Rectal smooth muscle tissue (tissue), 1 donor: ENCODE measurements at regions not wholly inside any gene's neighbourhood (a gene's known extent, or its start where the extent isn't known, plus 50 kb on each side); places are given as distances from the start of the nearest gene placed in this dataset.

Experiments used
- H3K27ac ChIP-seq: one replicate; pipeline ENCODE4 v1.7.0; 2013; ENCODE audit warnings: low read depth, low read length, inconsistent platforms
- H3K27me3 ChIP-seq: one replicate; pipeline ENCODE4 v1.7.0; 2013; ENCODE audit warnings: low read length; ENCODE audit not compliant: control insufficient read depth, insufficient read depth
- H3K36me3 ChIP-seq: one replicate; pipeline ENCODE4 v1.7.0; 2013; ENCODE audit warnings: low read length; ENCODE audit not compliant: control insufficient read depth, insufficient read depth
- H3K4me1 ChIP-seq: one replicate; pipeline ENCODE4 v1.7.0; 2013; ENCODE audit warnings: low read length; ENCODE audit not compliant: control insufficient read depth, insufficient read depth
- H3K4me3 ChIP-seq: one replicate; pipeline ENCODE4 v1.7.0; 2013; ENCODE audit warnings: low read length
- H3K9ac ChIP-seq: one replicate; pipeline ENCODE4 v1.7.0; 2013; ENCODE audit warnings: low read length

DNA sequence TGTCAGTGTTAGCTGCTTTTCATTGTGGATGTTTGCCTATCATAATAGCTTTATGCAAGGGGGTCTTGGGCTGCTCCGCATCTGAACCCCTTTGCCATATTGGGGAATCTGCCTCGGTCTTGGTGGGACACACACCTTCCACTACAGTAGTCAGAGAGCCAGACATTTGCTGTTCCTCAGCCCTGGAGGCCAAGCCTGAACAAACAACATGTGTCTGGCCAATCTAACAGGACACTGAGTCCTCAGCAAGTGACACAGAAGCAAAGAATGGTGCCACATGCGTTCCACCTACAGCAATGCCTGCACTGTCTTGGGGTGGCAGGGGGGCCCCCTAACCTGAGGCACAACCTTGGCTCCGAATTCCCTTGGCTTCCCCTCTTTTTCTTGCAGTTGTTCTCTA is 243.9 kb downstream of the LY86 start:
- Histone ChIP-seq H3K27me3 (no peaks in the 10 kb centered on the region), H3K4me1 (no peaks in the 10 kb centered on the region), H3K9ac (no peak overlapping the region), H3K27ac (no peak overlapping the region), H3K4me3 (no peak overlapping the region), H3K36me3 (no peaks in the 10 kb centered on the region)

GRCh38 chr6:6834356-6835222 is 246.1 kb downstream of the LY86 start:
- H3K4me1 ChIP-seq = no peaks in the 10 kb centered on the region
- H3K4me3 ChIP-seq = no peak overlapping the region
- H3K9ac ChIP-seq = no peak overlapping the region
- H3K27ac ChIP-seq = no peak overlapping the region
- H3K36me3 ChIP-seq = no peaks in the 10 kb centered on the region
- H3K27me3 ChIP-seq = no peaks in the 10 kb centered on the region

DNA sequence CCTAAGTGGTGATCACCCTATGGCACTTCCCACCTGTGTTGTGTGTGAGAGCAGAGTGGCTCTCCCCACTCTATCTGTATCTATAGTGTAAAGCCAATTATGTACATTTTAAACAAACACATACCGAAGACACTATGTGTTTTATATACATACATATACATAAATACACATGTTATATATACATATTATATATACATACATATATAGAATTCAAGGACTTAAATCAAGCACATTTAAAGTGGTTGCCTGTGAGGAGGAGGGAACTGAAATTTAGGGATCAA is 246.6 kb downstream of the LY86 start:
- Histone ChIP-seq H3K27me3 (no peaks in the 10 kb centered on the region), H3K4me3 (no peak overlapping the region), H3K4me1 (no peaks in the 10 kb centered on the region), H3K9ac (no peak overlapping the region), H3K27ac (no peak overlapping the region), H3K36me3 (no peaks in the 10 kb centered on the region)

DNA sequence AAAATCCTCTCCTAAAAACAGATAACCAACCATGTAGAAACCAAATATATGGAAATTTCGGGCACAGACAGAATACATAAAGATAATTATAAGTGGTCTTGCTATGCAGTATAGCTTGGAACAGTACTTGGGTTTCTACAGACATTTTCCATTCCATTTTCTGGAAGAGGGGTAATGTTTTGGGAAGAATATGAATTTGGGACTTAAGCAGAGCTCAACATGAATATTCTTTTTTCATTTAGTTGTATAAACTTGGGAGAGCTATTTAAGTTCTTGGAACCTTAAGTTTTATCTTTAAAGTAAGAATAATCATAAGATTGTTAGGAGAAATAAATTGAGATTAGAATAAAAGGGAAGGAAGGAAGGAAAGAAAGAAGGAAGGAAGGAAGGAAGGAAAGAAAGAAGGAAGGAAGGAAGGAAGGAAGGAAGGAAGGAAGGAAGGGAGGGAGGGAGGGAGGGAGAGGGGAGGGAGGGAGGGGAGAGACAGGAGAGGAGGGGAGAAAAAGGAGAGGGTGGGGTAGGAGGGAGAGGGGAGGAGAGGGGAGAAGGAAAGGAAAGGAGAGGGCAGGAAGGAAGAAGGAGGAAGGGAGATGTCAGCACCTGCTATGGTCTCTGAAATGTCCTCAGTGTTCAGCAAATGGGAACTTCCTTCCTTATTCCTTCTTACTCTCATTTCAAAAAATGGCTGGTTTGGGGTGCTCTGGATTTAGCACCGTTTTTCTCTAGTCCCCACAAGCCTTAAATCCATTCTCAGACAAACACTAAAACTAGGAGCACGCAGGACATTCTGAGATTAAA is 248.3 kb downstream of the LY86 start:
- H3K27ac ChIP-seq = no peak overlapping the region
- no peak overlapping the region for H3K9ac ChIP-seq
- no peak overlapping the region for H3K4me3 ChIP-seq
- no peaks in the 10 kb centered on the region for H3K36me3 ChIP-seq
- no peaks in the 10 kb centered on the region for H3K27me3 ChIP-seq
- H3K4me1 ChIP-seq = no peaks in the 10 kb centered on the region

- Histone ChIP-seq H3K4me3 (no peak overlapping the region), H3K27me3 (no peaks in the 10 kb centered on the region), H3K4me1 (no peaks in the 10 kb centered on the region), H3K36me3 (no peaks in the 10 kb centered on the region), H3K9ac (no peak overlapping the region), H3K27ac (no peak overlapping the region)
These were observed 249.1 kb downstream of the LY86 start for GRCh38 chr6:6837541-6838080.

DNA sequence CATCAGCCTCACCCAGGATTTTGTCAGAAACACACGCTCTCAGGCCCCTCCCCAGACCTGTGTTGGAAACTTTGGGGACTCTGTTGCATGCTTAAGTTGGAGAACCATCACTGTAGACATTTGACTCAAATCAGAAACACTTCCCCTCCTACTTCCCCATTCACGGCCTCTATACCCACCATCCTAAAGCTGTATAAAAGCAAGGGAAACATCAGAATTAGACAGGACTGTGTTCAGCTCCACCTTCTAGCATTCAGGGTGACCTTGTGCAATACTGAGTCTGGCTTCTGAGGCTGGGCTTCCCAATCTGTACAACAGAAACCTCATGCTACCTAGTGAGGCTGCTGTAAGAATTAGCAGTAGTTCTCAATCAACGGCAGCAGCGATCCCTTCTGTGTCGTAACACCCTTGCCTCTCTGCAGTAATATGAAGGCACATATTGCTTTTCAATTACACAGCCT is 252.3 kb downstream of the LY86 start:
- Histone ChIP-seq H3K4me1 (no peaks in the 10 kb centered on the region), H3K27ac (no peak overlapping the region), H3K4me3 (no peak overlapping the region), H3K36me3 (no peaks in the 10 kb centered on the region), H3K9ac (no peak overlapping the region), H3K27me3 (no peaks in the 10 kb centered on the region)

DNA sequence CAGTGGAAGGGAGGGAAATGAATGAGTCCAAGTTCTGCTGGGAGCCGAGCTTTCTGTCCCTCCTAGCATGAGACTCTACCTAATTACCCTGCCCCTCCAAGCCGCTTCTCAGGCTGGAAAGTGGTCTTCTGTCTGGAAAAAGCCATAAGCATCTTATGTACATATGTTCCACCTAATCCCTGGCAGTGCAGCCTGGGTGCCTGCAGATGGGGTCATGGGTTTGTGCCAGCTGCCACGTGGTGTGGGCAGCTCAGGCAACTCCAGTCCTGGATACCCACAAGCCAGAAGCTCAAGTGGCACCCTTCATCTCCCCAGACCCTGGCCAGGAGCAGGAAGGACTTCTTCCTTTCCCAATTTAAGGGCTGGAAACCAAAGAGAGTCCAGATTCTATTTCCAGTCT is 253.1 kb downstream of the LY86 start:
- Histone ChIP-seq H3K4me1 (no peaks in the 10 kb centered on the region), H3K27ac (no peak overlapping the region), H3K9ac (no peak overlapping the region), H3K36me3 (no peaks in the 10 kb centered on the region), H3K27me3 (no peaks in the 10 kb centered on the region), H3K4me3 (no peak overlapping the region)

DNA sequence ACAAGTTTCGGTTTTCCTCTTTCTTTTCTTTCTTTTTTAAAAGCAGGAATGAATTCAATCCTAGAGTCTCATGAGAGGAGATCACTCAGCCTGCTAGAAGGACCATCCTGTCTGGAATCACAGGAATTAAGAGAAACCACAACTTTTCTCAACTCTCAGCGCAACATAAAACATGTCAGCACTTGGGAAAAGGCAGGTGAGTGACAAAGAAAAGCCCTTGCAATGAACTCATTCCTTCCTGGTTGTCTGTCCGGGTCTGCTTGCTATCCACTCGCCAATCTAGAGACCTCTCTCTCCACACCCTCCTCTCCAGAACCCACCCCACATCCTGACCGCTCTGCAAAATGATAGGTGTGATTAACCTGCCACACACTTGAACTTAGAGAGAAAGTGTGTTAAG is 253.8 kb downstream of the LY86 start:
- no peak overlapping the region for H3K4me3 ChIP-seq
- no peaks in the 10 kb centered on the region for H3K36me3 ChIP-seq
- H3K4me1 ChIP-seq = no peaks in the 10 kb centered on the region
- H3K27me3 ChIP-seq = no peaks in the 10 kb centered on the region
- no peak overlapping the region for H3K27ac ChIP-seq
- no peak overlapping the region for H3K9ac ChIP-seq

DNA sequence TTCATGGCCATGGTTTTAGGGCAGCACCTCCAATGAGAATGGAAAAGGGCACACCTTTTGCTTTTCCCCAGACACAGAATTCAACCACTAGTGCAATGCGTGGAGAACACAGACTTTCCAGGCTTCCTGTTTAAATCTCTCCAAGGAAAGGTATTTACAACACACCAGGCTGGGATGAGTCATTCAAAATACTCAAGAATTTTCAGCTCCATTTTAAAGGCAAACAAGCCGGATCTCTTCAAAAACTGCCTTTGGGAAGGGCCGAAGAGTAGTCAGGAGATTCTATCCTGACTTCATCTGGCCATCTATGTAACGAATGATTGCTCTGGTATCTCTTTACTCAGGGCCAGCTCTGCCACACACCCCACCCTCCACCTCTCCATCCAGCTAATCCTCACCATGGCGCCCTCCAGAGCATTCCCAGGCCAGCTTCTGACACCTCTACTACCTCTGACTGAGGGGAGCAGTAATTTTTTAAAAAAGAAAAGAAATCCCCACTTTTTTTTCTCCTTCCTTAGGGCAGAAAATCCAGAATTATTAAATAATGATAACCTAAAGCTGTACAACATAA is 254.6 kb downstream of the LY86 start:
- no peaks in the 10 kb centered on the region for H3K27me3 ChIP-seq

GRCh38 chr6:6843777-6844176 is 255.3 kb downstream of the LY86 start:
- Histone ChIP-seq H3K36me3 (no peaks in the 10 kb centered on the region), H3K4me3 (no peak overlapping the region), H3K4me1 (no peaks in the 10 kb centered on the region), H3K9ac (no peak overlapping the region), H3K27me3 (no peaks in the 10 kb centered on the region), H3K27ac (no peak overlapping the region)

More for the DNA sequence above, 254.6 kb downstream of the LY86 start:
- Histone ChIP-seq H3K9ac (no peak overlapping the region), H3K4me1 (no peaks in the 10 kb centered on the region), H3K4me3 (no peak overlapping the region), H3K27ac (no peak overlapping the region), H3K36me3 (no peaks in the 10 kb centered on the region)

- Histone ChIP-seq H3K4me1 (no peaks in the 10 kb centered on the region), H3K27ac (no peak overlapping the region), H3K9ac (no peak overlapping the region), H3K27me3 (no peaks in the 10 kb centered on the region), H3K36me3 (no peaks in the 10 kb centered on the region), H3K4me3 (no peak overlapping the region)
These were observed 256.0 kb downstream of the LY86 start for GRCh38 chr6:6844530-6844929.

DNA sequence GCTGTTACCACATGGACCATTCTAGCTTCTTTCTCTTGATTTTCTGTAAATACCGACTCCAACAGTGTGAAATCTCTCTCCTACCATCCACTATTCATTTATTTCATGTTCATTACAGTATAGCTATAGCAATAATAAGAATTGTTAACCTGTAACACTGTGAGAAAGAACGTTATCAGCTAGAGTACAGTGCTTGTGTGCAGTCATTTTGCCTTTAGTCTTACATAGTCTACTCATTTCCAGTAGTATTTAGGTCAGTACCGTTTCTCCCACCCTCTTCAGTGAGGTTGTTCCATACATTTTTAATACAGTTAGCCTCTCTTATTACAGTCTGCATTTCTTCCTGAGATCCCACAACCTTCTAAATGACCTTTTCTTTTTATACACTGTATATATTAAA is 257.1 kb downstream of the LY86 start:
- no peaks in the 10 kb centered on the region for H3K4me1 ChIP-seq
- H3K36me3 ChIP-seq = no peaks in the 10 kb centered on the region
- H3K27me3 ChIP-seq = no peaks in the 10 kb centered on the region
- no peak overlapping the region for H3K4me3 ChIP-seq
- H3K27ac ChIP-seq = no peak overlapping the region
- no peak overlapping the region for H3K9ac ChIP-seq
